ENCODE measurements at regions not wholly inside any gene's neighbourhood (a gene's known extent, or its start where the extent isn't known, plus 50 kb on each side); places are given as distances from the start of the nearest gene placed in this dataset.

DNA sequence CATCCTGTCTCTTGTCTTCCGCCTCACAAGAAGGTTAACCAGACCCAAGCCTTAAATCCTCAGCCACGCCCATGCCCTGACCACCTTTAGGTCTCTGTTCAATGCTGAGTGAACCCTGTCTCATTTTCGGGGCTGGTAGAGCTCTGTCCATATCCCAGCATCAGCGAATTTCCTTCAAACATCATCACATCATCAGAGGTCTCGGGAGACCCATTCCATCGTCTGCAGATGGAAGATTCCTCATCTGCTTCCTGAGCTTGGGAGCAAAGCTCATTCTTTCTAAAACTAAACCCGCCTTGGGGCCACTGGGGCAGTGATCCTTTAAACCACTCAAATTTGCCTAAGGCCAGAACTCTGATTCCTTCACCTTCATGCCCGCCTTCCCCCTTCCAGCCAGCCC lies 173.7 kb downstream of the TTC32 start:
- TF ChIP-seq GATAD2B (conservative IDR thresholded peaks at IDR 0.05; ENCODE audit: low read depth) (no peak), HDGF (IDR thresholded peaks at IDR 0.05) (no peak), MEF2B (IDR thresholded peaks at IDR 0.05; ENCODE audit: partially characterized antibody, poor library complexity, severe bottlenecking) (no peak), MEF2A (IDR thresholded peaks at IDR 0.05; ENCODE audit: insufficient read depth, low read depth, low read length) (no peak), TARDBP (IDR thresholded peaks at IDR 0.05; ENCODE audit: borderline replicate concordance) (no peak), NFYA (IDR thresholded peaks at IDR 0.05; ENCODE audit: borderline replicate concordance, low read depth, low read length) (no peak), PML (IDR thresholded peaks at IDR 0.05; ENCODE audit: low read length) (no peak), SMAD5 (IDR thresholded peaks at IDR 0.05; ENCODE audit: low read depth) (no peak), RCOR1 (conservative IDR thresholded peaks at IDR 0.05; ENCODE audit: low read depth, low read length) (no peak), NBN (IDR thresholded peaks at IDR 0.05) (no peak), IKZF1 (conservative IDR thresholded peaks at IDR 0.05) (no peak), ASH2L (IDR thresholded peaks at IDR 0.05; ENCODE audit: borderline replicate concordance, low read depth) (no peak)
- TF ChIP-seq, protein P1, sequence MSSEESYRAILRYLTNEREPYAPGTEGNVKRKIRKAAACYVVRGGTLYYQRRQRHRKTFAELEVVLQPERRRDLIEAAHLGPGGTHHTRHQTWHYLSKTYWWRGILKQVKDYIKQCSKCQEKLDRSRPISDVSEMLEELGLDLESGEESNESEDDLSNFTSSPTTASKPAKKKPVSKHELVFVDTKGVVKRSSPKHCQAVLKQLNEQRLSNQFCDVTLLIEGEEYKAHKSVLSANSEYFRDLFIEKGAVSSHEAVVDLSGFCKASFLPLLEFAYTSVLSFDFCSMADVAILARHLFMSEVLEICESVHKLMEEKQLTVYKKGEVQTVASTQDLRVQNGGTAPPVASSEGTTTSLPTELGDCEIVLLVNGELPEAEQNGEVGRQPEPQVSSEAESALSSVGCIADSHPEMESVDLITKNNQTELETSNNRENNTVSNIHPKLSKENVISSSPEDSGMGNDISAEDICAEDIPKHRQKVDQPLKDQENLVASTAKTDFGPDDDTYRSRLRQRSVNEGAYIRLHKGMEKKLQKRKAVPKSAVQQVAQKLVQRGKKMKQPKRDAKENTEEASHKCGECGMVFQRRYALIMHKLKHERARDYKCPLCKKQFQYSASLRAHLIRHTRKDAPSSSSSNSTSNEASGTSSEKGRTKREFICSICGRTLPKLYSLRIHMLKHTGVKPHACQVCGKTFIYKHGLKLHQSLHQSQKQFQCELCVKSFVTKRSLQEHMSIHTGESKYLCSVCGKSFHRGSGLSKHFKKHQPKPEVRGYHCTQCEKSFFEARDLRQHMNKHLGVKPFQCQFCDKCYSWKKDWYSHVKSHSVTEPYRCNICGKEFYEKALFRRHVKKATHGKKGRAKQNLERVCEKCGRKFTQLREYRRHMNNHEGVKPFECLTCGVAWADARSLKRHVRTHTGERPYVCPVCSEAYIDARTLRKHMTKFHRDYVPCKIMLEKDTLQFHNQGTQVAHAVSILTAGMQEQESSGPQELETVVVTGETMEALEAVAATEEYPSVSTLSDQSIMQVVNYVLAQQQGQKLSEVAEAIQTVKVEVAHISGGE (CRISPR knock-in tag; IDR thresholded peaks at IDR 0.05) = no peak
- TF ChIP-seq, protein P2, sequence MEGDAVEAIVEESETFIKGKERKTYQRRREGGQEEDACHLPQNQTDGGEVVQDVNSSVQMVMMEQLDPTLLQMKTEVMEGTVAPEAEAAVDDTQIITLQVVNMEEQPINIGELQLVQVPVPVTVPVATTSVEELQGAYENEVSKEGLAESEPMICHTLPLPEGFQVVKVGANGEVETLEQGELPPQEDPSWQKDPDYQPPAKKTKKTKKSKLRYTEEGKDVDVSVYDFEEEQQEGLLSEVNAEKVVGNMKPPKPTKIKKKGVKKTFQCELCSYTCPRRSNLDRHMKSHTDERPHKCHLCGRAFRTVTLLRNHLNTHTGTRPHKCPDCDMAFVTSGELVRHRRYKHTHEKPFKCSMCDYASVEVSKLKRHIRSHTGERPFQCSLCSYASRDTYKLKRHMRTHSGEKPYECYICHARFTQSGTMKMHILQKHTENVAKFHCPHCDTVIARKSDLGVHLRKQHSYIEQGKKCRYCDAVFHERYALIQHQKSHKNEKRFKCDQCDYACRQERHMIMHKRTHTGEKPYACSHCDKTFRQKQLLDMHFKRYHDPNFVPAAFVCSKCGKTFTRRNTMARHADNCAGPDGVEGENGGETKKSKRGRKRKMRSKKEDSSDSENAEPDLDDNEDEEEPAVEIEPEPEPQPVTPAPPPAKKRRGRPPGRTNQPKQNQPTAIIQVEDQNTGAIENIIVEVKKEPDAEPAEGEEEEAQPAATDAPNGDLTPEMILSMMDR (IDR thresholded peaks at IDR 0.05 in 2 of 3, conservative IDR thresholded peaks at IDR 0.05 in 1 of 3; ENCODE audit: control insufficient read depth in 2 of 3, extremely low read depth in 1 of 3, insufficient read depth in 1 of 3, low read depth in 3 of 3, low read length in 3 of 3) = no peak
- TF ChIP-seq, protein P3, sequence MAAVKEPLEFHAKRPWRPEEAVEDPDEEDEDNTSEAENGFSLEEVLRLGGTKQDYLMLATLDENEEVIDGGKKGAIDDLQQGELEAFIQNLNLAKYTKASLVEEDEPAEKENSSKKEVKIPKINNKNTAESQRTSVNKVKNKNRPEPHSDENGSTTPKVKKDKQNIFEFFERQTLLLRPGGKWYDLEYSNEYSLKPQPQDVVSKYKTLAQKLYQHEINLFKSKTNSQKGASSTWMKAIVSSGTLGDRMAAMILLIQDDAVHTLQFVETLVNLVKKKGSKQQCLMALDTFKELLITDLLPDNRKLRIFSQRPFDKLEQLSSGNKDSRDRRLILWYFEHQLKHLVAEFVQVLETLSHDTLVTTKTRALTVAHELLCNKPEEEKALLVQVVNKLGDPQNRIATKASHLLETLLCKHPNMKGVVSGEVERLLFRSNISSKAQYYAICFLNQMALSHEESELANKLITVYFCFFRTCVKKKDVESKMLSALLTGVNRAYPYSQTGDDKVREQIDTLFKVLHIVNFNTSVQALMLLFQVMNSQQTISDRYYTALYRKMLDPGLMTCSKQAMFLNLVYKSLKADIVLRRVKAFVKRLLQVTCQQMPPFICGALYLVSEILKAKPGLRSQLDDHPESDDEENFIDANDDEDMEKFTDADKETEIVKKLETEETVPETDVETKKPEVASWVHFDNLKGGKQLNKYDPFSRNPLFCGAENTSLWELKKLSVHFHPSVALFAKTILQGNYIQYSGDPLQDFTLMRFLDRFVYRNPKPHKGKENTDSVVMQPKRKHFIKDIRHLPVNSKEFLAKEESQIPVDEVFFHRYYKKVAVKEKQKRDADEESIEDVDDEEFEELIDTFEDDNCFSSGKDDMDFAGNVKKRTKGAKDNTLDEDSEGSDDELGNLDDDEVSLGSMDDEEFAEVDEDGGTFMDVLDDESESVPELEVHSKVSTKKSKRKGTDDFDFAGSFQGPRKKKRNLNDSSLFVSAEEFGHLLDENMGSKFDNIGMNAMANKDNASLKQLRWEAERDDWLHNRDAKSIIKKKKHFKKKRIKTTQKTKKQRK (IDR thresholded peaks at IDR 0.05; ENCODE audit: low read depth, low read length) = no peak
- Histone ChIP-seq H2AFZ (ENCODE audit: control insufficient read depth, low read depth, low read length) (no peak overlapping the region), H3K27ac (ENCODE audit: control insufficient read depth, insufficient read depth) (no peak overlapping the region), H3K9ac (ENCODE audit: control insufficient read depth, insufficient read depth, low read length) (no peak overlapping the region), H3K4me3 (no peak overlapping the region), H3K27me3 (replicated peaks in 1 of 2; ENCODE audit: control insufficient read depth in 2 of 2, insufficient read depth in 2 of 2, low read length in 1 of 2) (peaks cover 2% of the 10 kb centered on the region in 2 experiments; a peak in 2 of 4 replicates), H3K4me2 (ENCODE audit: control insufficient read depth, insufficient read depth) (no peak overlapping the region), H3K79me2 (ENCODE audit: control insufficient read depth, insufficient read depth, low read length) (no peaks in the 10 kb centered on the region), H3K4me1 (ENCODE audit: control insufficient read depth, insufficient read depth, low read length) (no peaks in the 10 kb centered on the region), H3K36me3 (ENCODE audit: control insufficient read depth in 2 of 2, insufficient read depth in 2 of 2, low read length in 1 of 2) (no peaks in the 10 kb centered on the region), H3K9me3 (replicated peaks; ENCODE audit: control insufficient read depth, insufficient read depth, low read length) (no peaks in the 10 kb centered on the region), H4K20me1 (ENCODE audit: control insufficient read depth, insufficient read depth) (no peaks in the 10 kb centered on the region)
- POLR2A ChIA-PET = no interaction called here
- in situ Hi-C loops (cut with MboI) (no loop called here), intact Hi-C loops (cut with micrococcal nuclease; ENCODE audit: unreplicated experiment) (no loop called here)
- SMC1A ChIA-PET (ENCODE audit: uncharacterized antibody, unreplicated experiment) = no interaction called here
- DNase-seq (ENCODE audit: low read depth, low spot score) (no peak), ATAC-seq (no peak), FAIRE-seq (no peak)
- CTCF ChIA-PET = no interaction called here
- BruUV-seq (replicated peaks) = no TSS peak
- RAD21 ChIA-PET (ENCODE audit: unreplicated experiment) = no interaction called here
- WGBS (ENCODE audit: insufficient coverage, insufficient replicate concordance, low lambda C conversion rate, missing lambda C conversion rate) = 11% methylated on average over 8 of the region's 8 CpGs

All from GM12878 (cell line).